DMS53 (cell line): ENCODE measurements at regions not wholly inside any gene's neighbourhood (a gene's known extent, or its start where the extent isn't known, plus 50 kb on each side); places are given as distances from the start of the nearest gene placed in this dataset.
"Not testable (repeated sequence)": the region's sequence is repeated elsewhere in the genome, so short reads cannot be mapped to it uniquely, and the experiment has no call there.

ENCODE experiments used
- DNase-seq: peaks from one replicate; lab custom pipeline; 2025; lab: John Stamatoyannopoulos, UW

DNA sequence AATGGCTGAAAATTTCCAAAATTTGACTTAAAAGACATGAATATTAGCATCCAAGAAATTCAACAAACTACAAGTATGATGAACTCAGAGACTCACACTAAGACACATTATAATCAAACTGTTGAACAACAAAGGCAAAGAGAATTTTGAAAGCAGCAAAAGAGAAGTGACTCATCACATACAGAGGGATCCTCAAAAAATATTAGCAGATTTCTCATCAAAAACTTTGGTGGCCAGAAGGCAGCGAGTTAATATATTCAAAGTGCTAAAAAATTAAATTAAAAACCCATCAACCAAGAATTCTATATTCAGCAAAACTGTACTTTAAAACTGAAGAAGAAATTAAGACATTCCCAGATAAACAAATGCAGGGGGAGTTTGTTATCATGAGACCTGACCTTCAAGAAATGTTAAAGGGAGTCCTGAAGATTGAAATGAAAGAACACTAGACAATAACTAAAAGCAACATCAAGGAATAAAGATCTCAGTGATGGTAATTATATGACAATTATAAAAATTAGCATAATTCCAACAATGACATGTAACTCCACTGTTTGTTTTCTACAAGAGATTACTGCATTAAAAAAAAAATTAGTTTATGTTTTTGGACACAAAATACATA is 150.0 kb downstream of the RNASET2 start:
- DNase-seq: no peak

DNA sequence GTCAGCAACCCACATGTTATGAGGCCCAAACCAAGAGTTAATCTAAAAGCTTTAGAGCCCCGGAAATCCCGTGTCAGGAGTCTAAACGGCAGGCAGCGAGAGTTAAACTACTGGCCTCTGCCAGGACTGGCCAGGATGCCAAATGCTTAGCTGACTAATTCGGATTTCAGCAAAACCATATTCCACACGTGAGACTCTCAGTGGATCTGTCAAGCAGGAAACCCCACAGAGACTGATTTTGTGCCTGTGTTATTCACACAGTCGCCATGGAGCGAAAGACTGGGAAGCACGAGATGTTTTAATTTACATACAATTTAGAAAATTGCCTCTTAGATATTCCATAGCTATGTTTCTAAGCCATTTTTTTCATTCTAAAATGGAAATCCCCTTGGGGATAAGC is 152.9 kb downstream of the RNASET2 start:
- DNase-seq: no peak

DNA sequence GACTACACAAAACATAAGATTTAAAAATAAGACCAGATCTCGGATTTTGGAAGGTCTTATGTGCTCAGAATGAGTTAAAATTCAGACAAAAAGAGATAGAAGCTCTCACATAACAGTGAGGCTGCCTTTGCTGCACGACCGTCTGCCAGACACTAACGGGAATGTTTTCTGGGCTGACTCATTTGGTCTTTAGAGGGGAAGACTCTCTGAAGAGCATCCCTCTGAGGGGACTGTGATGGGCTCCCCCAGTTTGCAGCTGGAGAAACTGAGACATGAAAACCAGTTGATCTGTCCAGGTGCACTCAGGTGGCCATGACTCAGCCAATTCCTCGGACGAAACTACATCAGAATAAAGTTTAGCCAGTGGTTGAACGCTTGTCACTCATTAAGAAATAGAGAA is 153.9 kb downstream of the RNASET2 start:
- DNase-seq: no peak

- no peak for DNase-seq
Observed at GRCh38 chr6:166800137-166800536, 156.2 kb downstream of the RNASET2 start.

DNA sequence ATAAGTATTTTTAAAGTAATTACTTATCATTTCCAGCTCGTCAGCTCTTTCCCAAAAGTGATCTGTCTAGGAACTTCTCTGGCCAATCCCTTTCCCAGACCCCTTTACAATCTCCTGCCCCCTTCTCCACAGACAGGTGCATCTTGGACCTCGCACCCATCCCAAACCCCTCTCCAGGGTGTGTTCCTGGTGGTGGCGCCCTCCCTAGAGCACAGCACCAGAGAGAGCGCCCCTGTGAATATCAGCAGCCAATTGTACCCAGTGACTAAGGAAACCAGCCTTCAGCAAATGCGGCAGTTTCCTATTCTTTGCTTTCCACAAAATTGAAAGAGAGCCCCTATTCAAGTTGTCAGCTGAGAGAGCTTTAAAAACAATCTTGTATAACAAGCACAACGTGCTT is 157.7 kb downstream of the RNASET2 start:
- DNase-seq: no peak

DNA sequence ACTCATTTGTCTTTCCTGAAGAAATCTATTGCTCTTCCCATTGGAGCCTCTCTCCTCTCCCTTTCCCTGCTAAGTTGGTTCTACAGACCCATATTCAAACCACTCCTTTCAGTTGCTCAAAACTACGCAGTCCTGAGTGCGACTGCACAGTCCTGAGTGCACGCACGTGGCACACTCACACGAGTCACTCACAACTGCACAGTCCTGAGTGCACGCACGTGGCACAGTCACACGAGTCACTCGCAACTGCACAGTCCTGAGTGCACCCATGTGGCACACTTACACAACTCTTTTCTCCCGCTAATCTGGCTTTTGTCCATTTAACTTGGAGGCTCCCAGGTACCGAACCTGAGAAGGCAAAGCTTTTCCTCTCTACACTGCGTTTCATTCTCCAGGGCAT is 159.7 kb downstream of the RNASET2 start:
- no peak for DNase-seq

DNA sequence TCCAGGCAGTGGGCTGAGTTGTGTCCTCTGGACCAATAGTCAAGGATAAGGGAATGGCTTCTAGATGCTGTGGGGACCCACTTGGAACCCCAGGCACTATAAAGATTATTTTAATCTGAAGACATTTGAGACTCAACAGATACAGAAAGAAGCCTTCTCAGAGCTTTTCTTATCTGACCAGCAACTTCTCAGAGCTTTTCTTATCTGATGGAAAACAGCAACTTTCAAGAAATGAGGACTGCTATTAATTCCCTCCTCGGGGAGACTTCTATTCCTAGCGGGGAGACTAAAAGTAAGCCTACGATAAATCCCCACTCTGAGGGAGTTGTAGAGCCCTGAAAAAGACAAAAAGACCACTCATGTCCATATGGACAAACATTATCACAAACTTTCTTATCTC is 160.5 kb downstream of the RNASET2 start:
- no peak for DNase-seq

DNA sequence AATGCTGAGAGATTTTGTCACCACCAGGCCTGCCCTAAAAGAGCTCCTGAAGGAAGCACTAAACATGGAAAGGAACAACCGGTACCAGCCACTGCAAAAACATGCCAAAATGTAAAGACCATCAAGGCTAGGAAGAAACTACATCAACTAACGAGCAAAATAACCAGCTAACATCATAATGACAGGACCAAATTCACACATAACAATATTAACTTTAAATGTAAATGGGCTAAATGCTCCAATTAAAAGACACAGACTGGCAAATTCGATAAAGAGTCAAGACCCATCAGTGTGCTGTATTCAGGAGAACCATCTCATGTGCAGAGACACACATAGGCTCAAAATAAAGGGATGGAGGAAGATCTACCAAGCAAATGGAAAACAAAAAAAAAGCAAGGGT is 163.8 kb upstream of the RPS6KA2 start:
- DNase-seq: not testable (repeated sequence)

GRCh38 chr6:166788846-166789529 is 161.9 kb upstream of the RPS6KA2 start:
- DNase-seq: peak; percentile 48

DNA sequence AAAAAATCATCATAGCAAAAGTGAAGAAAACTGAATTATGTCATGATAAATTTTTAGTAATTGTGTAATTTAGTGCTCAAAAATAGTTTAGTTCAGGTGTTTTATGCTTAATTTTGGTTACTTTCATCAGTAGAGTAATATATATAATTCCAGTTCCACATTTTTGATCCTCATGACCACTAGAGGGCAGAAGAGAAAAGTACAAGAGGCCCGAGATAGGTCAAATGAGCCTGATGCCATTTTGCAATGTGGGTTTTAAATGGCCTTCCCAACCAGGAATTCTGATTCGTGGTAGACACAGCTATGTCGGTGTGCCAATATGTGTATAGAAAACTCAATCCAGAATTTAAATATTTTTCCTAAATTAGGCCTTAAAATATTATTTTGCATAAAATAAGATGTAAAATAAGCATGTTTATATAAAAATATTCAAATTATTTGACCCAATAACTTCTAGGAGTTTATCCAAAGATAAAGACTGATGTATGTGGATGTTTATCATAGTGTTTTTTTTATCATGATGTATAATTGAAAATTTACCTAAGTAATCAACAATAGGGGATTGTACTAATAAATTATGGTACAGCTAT is 159.7 kb upstream of the RPS6KA2 start:
- peak; percentile 83 for DNase-seq

DNA sequence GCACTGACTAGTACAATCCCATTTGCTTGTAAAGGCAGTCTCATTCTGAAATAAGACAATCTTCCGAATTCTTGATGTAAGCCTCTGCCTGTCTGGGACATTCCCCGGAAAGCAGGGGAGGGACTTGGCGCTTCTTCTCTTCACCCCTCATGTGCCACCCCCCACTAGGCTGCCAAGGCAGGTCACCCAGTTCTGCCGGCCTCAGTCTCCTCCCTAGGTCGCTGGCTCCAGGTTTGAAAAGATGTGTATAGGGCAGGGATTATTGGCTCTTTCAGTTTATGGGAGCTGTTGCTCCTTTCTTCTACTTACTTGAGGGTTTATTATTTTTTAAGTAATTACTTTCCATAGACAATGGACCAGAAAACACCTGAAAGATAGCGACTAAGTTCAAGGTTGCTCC is 158.1 kb upstream of the RPS6KA2 start:
- no peak for DNase-seq

DNA sequence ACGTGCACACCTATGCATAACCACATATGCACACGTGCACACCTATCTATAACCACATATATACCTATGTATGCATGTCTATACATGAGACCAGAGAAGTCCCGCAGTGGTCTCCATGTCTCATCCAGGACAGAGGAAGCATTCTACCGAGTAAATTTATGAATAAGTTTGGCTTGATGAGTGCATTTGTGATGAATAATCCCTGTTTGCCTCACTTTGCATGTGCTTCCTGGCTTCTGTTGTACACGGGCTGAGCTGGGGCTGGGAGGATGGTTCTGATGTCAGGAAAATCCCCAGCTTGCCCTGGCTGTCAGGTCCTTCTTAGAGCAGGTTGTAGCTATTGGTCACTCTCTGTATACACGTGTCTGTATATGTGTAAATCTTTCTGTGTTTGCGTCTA is 157.6 kb upstream of the RPS6KA2 start:
- no peak for DNase-seq

GRCh38 chr6:166782520-166782919 is 155.5 kb upstream of the RPS6KA2 start:
- no peak for DNase-seq

GRCh38 chr6:166781331-166781730 is 154.3 kb upstream of the RPS6KA2 start:
- DNase-seq: no peak

- DNase-seq: no peak
Observed at GRCh38 chr6:166779963-166780683, 153.1 kb upstream of the RPS6KA2 start.

DNA sequence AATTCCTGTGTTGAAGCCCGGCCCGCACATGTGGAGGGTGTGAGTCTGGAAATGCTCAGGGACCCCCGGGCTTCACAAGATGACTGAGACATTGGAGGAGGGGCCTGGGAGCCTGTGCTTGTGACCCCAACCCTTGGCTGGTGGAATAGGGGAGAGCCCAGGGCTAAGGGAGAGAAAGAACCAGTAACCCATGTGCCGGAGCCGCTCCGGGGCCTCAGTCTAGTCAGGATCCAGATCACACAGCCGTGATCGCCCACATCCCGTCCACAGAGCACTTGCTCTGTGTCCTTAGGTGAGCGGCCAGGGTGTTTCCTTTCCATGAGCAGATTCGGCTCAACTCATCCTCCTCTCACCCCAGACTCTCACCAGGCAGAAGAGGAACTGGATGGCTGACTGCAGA is 152.3 kb upstream of the RPS6KA2 start:
- DNase-seq: no peak

DNA sequence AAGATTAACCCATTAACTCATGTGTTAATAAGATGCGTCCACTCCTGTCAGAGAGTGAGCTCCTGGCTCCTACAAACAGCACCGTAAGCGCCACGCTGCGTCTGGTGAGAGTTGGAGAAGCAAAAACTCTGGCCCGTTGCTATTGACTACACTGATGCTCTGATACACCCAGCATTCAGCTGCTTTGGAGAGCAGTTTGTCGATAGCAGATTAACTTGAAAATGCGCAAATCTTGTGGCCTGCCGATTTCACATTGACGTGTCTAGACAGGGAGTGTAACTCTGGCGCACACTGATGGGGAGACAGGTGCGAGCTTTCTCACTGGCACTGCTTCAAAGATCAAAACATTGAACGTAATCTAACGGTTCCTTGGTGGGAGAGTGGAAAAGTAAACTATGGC is 151.7 kb upstream of the RPS6KA2 start:
- DNase-seq: no peak

DNA sequence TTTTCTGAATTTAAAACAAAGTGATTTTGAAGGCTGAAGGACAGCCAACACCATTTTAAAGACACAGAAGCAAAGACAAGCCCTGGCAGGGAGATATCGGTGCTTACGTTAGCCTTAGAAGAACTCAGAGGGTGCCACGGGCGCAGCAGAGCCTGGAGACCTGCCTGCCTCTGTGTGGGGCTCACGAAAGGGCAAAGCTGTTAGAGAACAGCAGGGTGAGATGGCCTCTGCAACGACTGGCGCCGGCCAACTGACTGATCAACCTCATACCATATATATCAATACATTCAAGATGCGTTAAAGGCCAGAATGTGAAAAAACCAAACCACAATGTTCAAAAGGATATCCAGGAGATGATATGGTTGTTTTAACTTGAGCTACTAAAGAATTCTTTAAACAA is 151.0 kb upstream of the RPS6KA2 start:
- DNase-seq: no peak

- DNase-seq: no peak
Observed at GRCh38 chr6:166777096-166777630, 150.1 kb upstream of the RPS6KA2 start.

GRCh38 chr6:166776571-166776970 is 149.5 kb upstream of the RPS6KA2 start:
- no peak for DNase-seq

- DNase-seq: no peak
Observed at GRCh38 chr6:166775923-166776220, 148.8 kb upstream of the RPS6KA2 start.

GRCh38 chr6:166775180-166775922 is 148.3 kb upstream of the RPS6KA2 start:
- DNase-seq: peak; percentile 81
